COLO668 (cell line): ENCODE measurements at regions not wholly inside any gene's neighbourhood (a gene's known extent, or its start where the extent isn't known, plus 50 kb on each side); places are given as distances from the start of the nearest gene placed in this dataset.
A peak's percentile ranks its signal among the peaks of the same experiment; 100 is the strongest.

Experiments
- DNase-seq: peaks from one replicate; lab custom pipeline; 2025; ENCODE audit not compliant: unreplicated experiment; lab: John Stamatoyannopoulos, UW

DNA sequence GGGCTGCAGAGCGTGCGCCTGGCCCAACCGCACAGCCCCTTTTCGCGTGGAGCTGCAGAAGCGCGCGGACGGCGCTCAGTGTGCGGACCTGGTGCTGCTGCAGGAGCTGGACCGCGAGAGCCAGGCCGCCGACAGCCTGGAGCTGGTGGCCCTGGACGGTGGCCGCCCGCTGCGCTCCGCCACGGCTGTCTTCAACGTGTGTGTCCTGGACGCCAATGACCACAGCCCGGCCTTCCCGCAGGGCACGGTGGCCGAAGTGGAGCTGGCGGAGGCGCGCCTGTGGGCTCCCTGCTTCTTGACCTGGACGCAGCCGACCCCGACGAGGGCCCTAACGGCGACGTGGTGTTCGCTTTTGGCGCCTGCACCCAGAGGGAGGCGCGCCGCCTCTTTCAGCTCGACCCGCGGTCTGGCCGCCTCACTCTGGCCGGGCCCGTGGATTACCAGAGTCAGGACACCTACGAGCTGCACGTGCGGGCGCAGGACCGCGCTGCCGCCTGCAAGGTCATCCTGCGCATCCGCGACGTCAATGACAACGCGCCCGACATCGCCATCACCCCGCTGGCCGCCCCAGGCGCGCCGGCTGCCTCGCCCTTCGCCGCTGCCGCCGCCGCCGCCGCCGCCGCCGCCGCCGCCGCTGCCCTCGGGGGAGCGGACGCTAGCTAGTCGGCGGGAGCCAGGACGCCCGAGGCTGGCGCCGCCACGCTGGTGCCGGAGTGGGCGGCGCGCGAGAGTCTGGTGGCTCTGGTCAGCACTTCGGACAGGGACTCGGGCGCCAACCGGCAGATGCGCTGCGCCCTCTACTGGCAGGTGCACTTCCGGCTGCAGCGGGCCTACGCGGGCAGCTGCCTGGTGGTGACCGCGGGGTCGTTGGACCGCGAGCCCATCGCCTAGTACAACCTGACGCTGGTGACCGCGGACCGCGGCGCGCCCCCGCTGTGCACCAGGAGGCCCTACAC is 172.2 kb downstream of the OLFM4 start:
- DNase-seq = no peak

DNA sequence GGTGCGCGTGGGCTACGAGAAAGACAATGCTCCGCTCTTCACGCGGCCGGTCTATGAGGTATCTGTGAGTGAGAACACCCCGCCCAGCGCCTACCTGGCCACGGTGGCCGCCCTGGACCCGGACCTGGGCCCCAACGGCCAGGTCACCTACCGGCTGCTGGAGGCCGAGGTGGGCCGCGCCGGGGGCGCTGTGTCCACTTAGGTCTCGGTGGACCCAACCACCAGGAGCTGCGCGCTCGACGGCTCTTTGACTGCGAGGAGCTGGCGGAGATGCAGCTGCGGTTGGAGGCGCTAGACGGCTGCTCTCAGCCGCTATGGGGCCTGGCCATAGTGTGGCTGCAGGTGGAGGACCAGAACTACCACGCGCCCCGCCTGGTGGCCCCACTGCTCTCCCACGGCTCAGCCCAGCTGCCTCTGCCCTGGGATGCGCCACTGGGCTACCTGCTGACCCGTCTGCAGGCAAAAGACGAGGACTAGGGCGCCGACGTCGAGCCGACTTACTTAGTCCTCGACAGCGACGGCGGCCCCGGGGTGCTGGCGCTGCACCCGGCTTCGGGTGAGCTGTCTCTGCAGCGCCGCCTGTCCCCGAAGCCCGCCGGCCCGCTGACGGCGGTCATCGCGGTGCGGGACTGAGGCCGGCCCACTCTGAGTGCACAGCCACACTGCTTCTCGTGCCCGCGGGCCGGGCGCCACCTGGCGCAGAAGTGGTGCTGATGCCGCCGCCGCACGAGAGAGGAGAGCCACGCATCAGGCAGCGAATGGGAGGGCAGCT is 173.0 kb downstream of the OLFM4 start:
- peak; percentile 80 for DNase-seq

DNA sequence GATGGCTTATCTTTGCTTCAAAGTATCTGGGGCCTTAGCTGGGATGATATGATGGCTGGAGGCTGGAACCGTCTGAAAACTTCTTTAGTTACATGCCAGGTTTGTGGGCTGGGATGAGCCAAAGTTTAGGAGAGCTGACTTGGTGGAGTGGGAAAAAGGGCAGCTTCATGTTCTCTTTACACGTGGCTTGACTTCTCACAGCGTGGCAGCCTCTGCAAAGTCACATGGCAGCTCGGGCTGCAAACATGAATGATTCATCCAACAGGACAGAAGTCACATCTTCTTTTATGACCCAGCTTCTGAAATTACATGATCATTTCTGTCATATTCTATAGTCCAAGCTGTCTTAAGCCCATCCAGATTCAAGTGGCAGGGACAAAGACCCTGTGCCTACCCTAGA is 176.0 kb downstream of the OLFM4 start:
- DNase-seq = no peak

DNA sequence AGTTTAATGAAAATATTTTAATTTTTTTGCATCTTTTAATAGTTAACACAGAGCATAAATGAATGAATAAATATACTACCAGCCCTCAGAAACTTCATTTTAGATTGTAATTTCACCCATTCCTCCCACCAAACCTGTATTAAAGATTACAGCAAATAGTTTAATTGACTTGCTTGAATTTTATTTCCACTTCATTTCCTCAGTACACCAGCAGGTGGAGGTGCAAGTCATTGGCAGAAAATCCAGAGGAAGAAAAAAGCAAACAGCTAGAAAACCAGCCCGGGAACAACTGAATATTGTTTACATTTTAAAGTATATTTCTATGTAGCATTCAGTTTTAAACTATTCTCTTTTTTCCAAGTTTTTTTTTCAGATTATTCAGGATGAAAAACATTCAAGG is 177.8 kb downstream of the OLFM4 start:
- DNase-seq = peak; percentile 29

DNA sequence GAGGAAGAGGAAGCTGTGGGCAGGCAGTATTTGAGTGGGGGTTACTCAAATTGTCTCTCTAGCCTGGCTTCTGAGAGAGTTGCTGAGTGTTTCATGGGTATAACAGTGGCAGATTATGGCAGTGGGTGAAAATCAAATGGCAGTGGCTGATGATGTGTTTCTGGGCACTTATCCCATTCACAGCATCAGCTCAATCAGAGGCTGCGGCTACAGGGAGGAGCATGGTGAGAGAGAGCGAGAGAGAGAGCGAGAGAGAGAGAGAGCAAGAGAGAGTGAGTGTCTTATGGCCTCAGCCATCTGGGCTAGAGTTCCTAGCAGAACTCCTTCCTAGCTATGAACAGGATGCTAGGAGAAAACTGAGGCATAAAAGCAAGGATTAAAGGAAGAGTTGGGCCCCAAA is 178.9 kb downstream of the OLFM4 start:
- no peak for DNase-seq

DNA sequence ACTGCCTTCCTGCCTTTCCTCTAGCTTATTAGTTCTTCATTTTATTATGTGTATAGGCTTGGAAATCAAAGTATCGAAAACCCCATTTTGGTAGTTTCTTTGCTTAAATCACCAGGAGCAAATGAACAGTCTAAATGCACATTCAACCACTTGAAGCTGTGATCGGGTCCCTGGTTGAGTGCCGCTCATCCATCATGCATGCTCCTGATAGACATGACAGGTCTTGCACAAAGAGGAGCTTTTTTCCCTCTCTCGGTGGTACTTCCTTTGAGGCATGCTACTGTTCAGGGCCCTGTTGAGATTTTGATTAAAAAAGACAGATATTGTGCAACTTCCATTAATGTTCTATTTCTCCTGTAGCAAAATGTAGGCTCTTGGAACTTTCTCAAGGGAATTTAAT is 185.8 kb downstream of the OLFM4 start:
- DNase-seq = no peak

DNA sequence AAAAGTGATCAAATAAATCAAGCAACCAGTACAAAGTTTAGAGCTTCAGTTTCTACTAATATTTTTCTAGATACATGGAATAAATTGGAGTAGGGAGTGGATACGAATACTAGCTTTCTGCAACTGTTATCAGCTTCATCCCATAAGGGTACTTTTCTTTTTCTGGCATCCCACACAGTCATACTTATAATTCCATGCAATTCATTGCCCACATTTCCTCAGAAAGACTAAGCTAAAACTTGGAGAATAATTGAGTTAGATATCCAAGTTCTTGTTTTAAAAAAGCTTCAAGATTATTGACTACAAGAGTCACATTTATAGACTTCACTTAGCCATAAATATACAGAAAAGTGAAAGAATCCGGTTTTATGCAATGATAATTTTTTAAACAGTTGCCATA is 186.9 kb downstream of the OLFM4 start:
- no peak for DNase-seq

DNA sequence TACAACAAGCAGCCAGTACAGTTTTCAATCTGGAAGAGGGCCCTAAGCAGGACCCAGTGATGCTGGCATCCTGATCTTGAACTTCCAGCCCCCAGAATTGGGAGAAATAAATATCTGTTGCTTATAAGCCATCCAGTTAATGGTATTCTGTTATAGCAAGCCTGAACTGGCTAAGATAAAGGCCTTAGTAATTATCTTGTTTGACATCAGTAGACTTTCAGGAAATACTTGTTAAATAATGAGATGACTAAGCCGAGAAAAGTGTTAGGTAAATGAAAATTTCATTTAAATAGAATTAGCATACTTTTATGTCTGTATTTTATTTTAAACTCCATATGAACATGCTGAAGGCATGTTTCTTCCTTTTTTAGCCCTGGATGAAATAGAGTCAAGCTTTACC is 188.2 kb downstream of the OLFM4 start:
- DNase-seq = no peak

DNA sequence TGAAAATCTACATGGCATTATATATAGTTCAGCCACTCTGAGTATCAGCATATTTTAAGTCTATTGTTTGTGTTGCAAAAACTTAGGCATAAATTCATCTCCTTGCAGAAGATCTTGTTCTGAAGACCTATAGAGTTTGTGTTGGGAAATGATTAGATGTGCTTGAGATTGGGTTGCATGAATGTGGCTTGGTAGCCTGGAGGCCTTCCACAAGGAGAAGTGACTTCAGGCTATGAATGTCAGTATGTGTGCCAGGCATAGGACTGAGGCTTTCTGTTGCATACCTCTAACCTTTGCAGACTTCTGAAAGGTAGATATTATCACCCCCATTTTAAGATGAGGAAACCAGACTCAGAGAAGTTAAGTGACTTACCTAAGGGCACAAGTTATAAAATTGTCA is 188.6 kb downstream of the OLFM4 start:
- DNase-seq = no peak

DNA sequence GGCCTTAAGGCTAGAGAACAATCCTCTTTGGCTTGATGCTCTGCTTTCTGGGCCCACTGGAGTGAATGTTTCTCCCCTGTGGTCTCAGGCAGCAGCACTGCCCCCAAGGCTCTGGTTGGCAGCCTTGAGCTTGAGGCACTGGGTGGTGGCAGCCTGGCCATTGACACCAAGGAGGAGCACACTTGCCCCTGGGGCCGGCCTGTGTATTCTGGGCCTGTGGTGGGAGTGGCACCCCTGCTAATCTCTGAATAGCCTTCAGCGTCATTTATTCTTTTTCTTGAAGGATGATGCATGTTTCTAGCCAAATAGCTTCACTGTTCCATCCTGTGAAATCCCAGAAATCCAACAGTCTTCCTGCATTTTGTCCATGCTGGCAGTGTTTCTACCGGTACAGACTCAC is 191.4 kb downstream of the OLFM4 start:
- DNase-seq = no peak

DNA sequence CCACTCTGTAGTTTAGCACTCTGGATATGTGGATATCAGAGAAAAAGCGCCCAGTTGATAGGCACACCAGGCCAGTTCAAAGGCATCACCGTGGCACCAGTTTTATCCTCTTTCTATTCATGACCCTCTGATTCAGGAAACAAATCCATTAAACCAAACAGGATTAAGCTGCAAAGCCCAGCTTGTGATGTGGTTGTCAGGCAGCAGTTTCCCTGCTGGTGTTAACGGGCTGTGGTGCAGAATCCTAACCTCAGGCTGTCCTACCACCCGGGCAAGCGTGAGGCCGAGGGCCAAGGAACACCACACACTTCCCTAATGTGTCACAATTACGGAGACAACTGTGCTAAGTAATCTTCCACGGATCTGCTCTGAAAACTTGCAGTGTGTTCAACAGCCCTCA is 209.1 kb downstream of the OLFM4 start:
- DNase-seq = no peak

DNA sequence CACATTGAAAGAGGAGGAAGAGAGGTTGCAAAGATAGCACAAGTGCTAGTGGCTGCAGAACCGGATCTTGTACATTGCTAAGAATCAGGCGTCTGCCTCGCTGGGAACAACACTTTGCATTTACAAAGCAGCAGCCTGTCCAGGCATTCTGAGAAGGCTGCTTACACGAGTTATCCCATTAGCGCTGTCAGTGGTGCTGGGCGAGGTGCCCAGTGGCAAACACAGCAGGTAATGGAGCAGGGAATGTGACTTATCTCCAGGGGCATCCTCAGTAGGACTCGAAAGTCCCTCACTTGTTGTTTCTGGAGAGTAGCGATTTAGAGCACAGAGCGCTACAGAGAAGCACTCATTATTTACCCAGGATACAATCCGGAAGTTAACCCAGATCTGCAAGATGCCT is 209.6 kb downstream of the OLFM4 start:
- DNase-seq = peak; percentile 42

DNA sequence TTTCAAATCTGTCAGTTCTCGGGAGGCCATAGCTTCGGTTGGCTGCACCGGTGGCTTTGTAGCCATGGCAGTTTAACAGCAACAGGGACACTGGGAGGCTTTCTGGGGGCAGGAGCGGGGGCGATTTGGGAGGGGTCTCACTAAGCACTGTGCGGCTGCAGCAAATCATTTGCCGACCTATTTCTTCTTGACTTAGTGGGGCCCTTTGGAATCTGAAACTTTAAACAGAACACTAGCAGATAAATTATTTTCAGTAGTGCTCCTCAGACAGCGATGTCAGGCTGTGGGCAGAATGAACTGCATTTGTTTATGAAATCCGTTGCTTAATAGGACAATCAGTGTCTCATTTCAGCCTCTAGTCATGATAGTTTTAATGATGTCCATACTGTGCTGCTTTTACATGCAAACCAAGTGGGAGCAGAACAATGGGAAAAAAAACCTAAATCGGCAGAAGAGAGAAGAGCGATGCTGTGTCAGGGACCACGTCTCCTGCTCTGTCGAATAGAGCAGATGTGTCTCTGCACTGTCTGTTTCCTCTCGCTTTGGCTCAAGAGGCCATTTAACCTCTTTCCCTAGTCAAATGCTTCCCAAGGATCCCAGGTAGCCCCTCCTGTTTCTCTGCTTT is 211.9 kb downstream of the OLFM4 start:
- no peak for DNase-seq

DNA sequence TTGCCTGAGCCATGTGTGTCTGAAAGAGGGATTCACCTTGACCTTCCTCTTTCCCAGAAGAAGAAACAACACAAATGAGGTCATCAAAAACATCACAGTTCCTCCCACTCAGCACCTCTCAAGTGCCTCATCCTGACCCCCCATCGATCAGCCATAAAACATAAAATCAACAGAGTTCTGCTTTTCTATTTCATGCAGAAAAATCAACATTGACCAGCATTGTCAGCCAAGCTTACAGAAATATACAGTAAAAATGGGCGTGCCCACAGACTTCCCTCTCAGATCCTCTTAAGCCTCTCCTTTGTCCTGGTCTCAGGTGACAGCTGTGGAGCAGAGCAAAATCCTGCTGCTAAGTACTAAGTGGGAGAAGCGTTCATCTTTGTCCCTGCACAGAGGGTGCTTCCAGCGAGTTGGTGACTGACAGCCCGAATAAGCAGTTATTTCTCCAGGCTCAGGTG is 213.3 kb downstream of the OLFM4 start:
- peak; percentile 88 for DNase-seq

DNA sequence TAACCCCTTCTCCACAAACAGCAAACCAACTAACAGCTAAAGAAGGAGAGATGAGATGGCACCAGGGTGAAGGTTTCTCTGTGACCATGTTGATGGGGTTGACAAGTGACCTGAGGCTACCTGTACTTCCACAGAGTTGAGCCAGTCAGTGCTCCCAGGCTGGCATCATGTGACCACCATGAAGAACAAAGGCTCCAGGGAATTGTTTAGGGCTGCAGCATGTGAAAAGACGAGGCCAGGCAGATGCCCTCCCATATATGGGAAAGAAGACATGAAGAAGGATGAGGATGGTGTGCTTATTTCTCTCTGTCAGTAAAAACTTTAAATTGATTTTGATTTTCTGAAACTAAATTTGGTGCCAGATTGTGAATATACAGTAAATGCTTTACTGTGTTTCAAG is 220.6 kb downstream of the OLFM4 start:
- no peak for DNase-seq

DNA sequence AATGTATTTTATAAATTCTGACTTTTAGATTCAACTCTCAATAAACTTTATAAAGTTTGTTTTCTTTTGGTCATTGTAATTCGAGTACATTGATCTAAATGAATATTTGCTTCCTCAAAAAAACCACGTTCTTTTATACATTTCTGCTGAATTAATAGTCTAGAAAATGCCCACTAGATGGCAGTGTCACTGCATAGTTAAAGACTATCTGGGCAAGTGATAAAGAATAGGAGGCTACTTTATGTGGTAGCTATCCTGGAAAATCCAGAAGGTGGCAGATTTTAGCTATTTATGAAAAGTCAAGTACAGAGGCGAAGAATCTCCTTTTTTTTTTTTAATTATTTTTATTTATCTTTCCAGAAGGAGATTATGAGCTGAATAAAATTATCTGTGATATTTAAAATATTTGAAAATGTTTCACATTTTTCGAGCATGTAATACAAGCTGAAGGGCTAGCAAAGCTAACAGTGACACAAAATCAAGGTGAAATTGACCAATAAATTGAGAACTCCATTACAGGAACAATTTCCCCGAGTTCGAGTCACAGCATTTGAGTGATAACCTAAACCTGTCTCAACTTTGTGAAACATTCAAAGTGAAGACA is 221.8 kb downstream of the OLFM4 start:
- peak; percentile 70 for DNase-seq

DNA sequence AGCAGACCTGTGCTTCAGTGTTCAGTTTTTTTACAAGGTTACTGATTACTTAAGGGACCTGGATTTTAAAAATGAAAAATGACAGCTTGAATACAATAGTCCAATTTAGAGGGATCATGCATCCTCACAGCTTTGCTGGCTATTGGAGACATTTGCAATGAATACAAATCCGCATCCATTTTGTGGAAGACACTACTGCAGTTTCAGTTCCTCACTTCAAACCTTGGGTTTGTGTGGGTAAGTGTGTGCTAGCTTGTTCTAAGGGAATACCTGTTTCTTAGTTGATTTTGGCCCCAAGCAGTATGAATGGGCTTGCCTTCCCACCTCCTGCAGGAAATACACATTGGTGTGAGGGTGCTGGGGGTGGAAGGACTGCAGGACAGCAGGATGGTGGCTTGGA is 222.4 kb downstream of the OLFM4 start:
- no peak for DNase-seq

DNA sequence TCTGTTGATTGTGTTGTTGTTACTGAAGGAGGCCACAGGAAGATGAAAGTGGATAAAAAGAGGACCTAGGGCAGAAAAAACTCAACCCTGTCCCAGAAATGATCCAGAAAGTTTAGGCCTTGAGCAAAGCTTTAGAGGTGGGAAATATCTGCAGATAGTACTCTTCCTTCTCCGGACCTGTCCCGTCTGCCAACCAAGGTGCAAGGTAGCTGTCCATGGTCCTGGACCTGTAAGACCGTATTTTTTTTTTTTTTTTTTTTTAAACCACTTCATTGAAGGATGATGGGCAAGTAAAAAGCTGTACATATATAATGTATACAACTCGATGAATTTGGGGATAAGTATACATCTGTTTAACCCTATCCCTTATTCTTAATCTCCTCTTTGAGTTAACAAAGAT is 225.9 kb downstream of the OLFM4 start:
- DNase-seq = no peak

DNA sequence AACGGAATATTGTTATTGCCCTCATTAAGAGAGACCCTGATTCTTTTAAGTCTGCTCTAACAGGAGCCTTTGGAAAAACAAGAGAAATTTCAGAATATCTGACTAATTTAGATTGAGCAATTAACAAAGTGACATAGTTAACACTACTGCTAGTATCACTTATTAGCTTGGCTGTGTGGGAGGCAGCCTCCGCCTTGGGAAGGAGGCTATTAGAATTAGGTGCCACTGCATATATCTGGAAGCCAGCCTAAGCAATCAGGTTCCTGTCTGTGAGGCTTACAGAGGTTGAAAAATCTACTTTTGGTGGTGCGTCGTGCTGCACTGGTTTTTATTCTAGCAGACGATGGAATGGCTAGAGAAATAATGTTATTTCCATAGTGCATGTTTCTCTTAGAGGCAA is 227.2 kb downstream of the OLFM4 start:
- DNase-seq = no peak

DNA sequence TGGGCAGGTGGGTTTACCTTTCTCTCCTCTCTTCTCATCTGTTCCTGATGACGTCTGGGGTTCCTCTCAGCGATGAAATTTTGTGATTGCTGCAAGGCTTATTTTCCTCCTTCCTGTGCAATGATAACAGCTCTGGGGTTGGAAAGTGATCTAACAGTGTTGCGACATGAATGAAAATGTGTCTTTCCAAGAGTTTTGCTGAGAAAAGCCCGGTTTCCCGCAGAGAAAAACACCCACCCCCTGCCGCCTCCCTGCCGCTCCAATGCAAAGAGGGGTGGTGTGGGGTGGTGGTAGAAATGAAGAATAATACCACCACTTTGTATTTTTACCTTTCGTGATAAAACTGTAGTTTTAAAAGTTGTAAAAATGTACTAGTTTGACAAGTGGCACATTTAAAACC is 232.0 kb downstream of the OLFM4 start:
- no peak for DNase-seq

DNA sequence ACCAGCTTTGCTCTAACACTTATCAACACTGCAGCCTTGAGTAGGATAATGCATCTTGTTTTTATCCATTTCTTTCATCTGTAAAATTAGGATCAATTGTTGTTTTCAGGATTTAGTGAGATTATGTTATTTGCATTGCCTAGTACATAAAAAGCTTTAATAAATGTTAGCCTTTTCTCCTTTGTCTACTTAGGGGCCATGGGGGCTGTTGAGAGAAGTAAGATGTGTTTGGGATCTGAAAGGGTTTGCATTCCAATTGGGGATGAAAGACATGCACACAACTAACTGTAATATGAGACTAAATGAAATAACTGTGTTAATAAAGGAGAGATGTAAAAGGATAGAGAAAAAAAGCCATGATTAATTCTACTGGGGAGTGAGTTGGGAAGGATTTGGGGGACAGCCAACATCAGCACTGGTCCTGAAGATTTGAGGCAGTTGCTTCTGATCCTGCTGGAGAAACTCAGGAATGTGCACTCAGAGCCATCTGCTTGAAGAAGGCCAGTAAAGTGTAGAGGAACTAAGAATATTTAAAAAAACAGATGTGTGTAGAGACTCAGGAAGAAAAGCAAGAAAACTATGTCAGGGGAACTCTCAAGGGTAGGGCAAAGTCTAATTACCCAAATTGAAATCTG is 236.3 kb downstream of the OLFM4 start:
- no peak for DNase-seq
